ENCODE measurements at regions not wholly inside any gene's neighbourhood (a gene's known extent, or its start where the extent isn't known, plus 50 kb on each side); places are given as distances from the start of the nearest gene placed in this dataset.
"Not testable (repeated sequence)": the region's sequence is repeated elsewhere in the genome, so short reads cannot be mapped to it uniquely, and the experiment has no call there.

GRCh38 chr16:72729552-72729951, 318.4 kb downstream of the ZFHX3 start:
- not testable (repeated sequence) for DNase-seq (ENCODE audit: low read depth); H3K4me3 ChIP-seq (ENCODE audit: low read depth, low read length)

GRCh38 chr16:72728516-72728915, 319.4 kb downstream of the ZFHX3 start:
- TF ChIP-seq CTCF (IDR thresholded peaks at IDR 0.05; ENCODE audit: insufficient read depth, low read length) = no peak
- no peak for DNase-seq (ENCODE audit: low read depth)
- H3K4me3 ChIP-seq (ENCODE audit: low read depth, low read length) = no peak overlapping the region

- no peak overlapping the region for H3K4me3 ChIP-seq (ENCODE audit: low read depth, low read length)
- DNase-seq (ENCODE audit: low read depth) = peak; percentile 69
- TF ChIP-seq CTCF (IDR thresholded peaks at IDR 0.05; ENCODE audit: insufficient read depth, low read length) = no peak
Observed at GRCh38 chr16:72727565-72727964, 320.4 kb downstream of the ZFHX3 start.

- DNase-seq (ENCODE audit: low read depth) = no peak
- H3K4me3 ChIP-seq (ENCODE audit: low read depth, low read length) = no peak overlapping the region
- no peak for TF ChIP-seq CTCF (IDR thresholded peaks at IDR 0.05; ENCODE audit: insufficient read depth, low read length)
Observed at GRCh38 chr16:72725643-72726042, 322.3 kb downstream of the ZFHX3 start.

- H3K4me3 ChIP-seq (ENCODE audit: low read depth, low read length) = no peak overlapping the region
- TF ChIP-seq CTCF (IDR thresholded peaks at IDR 0.05; ENCODE audit: insufficient read depth, low read length) = no peak
- DNase-seq (ENCODE audit: low read depth) = peak; percentile 49
Observed at GRCh38 chr16:72723781-72724180, 324.1 kb downstream of the ZFHX3 start.

- no peak for DNase-seq (ENCODE audit: low read depth)
- TF ChIP-seq CTCF (IDR thresholded peaks at IDR 0.05; ENCODE audit: insufficient read depth, low read length) = no peak
- no peak overlapping the region for H3K4me3 ChIP-seq (ENCODE audit: low read depth, low read length)
Observed at GRCh38 chr16:72722552-72722951, 325.4 kb downstream of the ZFHX3 start.

GRCh38 chr16:72721981-72722380, 325.9 kb downstream of the ZFHX3 start:
- DNase-seq (ENCODE audit: low read depth) = no peak
- TF ChIP-seq CTCF (IDR thresholded peaks at IDR 0.05; ENCODE audit: insufficient read depth, low read length) = no peak
- H3K4me3 ChIP-seq (ENCODE audit: low read depth, low read length) = no peak overlapping the region

Measured in fibroblast of the aortic adventitia (primary cell).